HCT116 (cell line): ENCODE measurements at regions not wholly inside any gene's neighbourhood (a gene's known extent, or its start where the extent isn't known, plus 50 kb on each side); places are given as distances from the start of the nearest gene placed in this dataset.

Experiments used
- ATAC-seq: fragments of 200-7000 bp; cut with Tn5 transposase; 2 replicates; pipeline ENCODE4 v1.9.1; 2020; ENCODE audit warnings: mild to moderate bottlenecking, moderate library complexity
- BruUV-seq: library from RNA; stranded (reverse); fragments of 400-500 nt; replicated peaks from 2 replicates; lab custom pipeline; 2021; lab: Mats Ljungman, UMichigan
- CTCF ChIA-PET: fragments of 300-600 bp; sonication (Branson Sonifier 250); formaldehyde crosslinking; loops from one replicate; lab custom pipeline; 2021; ENCODE audit warnings: antibody characterized with exemption; lab: Charles Lee
- POLR2A ChIA-PET: fragments of 300-600, 350-600 bp; sonication (Branson Sonifier 250); formaldehyde crosslinking; loops from one replicate; lab custom pipeline; 2021; ENCODE audit warnings: antibody characterized with exemption; lab: Charles Lee
- RAD21 ChIA-PET, 2 experiments: fragments of 300-600 bp; sonication (Branson Sonifier 250); formaldehyde crosslinking; loops; one replicate each; lab custom pipeline; 2023; ENCODE audit warnings: low total read pairs in 2 of 2; ENCODE audit not compliant: uncharacterized antibody in 2 of 2, unreplicated experiment in 2 of 2, low non-redundant PET in 1 of 2; lab: Charles Lee
- DNase-seq: peaks from one replicate; pipeline ENCODE4 v3.0.0-alpha.2; 2010; ENCODE audit warnings: low read depth, low spot score
- H2AFZ ChIP-seq: fragments of 200-600 bp; shearing (Covaris generic), sonication (generic); 2 replicates; pipeline ENCODE4 v1.6.1; 2017; ENCODE audit warnings: low read depth, mixed run types, mixed read lengths, antibody characterized with exemption, low read length; ENCODE audit not compliant: poor library complexity, severe bottlenecking
- H3K27ac ChIP-seq: 2 replicates; pipeline ENCODE4 v1.5.1; 2012; ENCODE audit warnings: low read depth, low read length
- H3K27me3 ChIP-seq: fragments of 200-600 bp; sonication (generic); 2 replicates; pipeline ENCODE4 v1.6.1; 2016; ENCODE audit warnings: mixed run types, low read length, mixed read lengths; ENCODE audit not compliant: insufficient read depth
- H3K36me3 ChIP-seq, 2 experiments: fragments of 200-500 bp in 1 of 2; fragments of 200-600 bp in 1 of 2; sonication (Bioruptor generic) in 1 of 2; sonication (generic) in 1 of 2; 2 replicates each; pipeline versions ENCODE4 v1.5.1 to v1.6.1; 2014 to 2016; ENCODE audit warnings: low read length in 2 of 2, inconsistent platforms in 1 of 2, mixed read lengths in 1 of 2, mixed run types in 1 of 2; ENCODE audit not compliant: insufficient read depth in 2 of 2, control insufficient read depth in 1 of 2
- H3K4me1 ChIP-seq, 2 experiments: fragments of 200-600 bp in 1 of 2; sonication (generic) in 1 of 2; 2 replicates each; pipeline versions ENCODE4 v1.5.1 to v1.6.1; 2012 to 2017; ENCODE audit warnings: low read length in 2 of 2, inconsistent platforms in 1 of 2, mild to moderate bottlenecking in 1 of 2, mixed read lengths in 1 of 2, mixed run types in 1 of 2, moderate library complexity in 1 of 2; ENCODE audit not compliant: insufficient read depth in 2 of 2, control insufficient read depth in 1 of 2
- H3K4me2 ChIP-seq: fragments of 200-600 bp; sonication (generic); 2 replicates; pipeline ENCODE4 v1.6.1; 2017; ENCODE audit warnings: mixed run types, low read length, mixed read lengths
- H3K4me3 ChIP-seq, 2 experiments: fragments of 200-600 bp in 1 of 2; sonication (generic) in 1 of 2; replicated peaks in 1 of 2; 2 replicates each; pipeline ENCODE4 v1.5.1; 2011 to 2016; ENCODE audit warnings: low read length in 2 of 2, control low read depth in 1 of 2, low read depth in 1 of 2, mild to moderate bottlenecking in 1 of 2, mixed read lengths in 1 of 2, mixed run types in 1 of 2
- H3K79me2 ChIP-seq: fragments of 200-600 bp; sonication (generic); 2 replicates; pipeline ENCODE4 v1.6.1; 2017; ENCODE audit warnings: mild to moderate bottlenecking, mixed run types, low read length, moderate library complexity, mixed read lengths; ENCODE audit not compliant: insufficient read depth
- H3K9ac ChIP-seq: fragments of 200-600 bp; sonication (generic); 2 replicates; pipeline ENCODE4 v1.6.1; 2016; ENCODE audit warnings: low read length, mixed read lengths
- H3K9me2 ChIP-seq: fragments of 200-600 bp; sonication (generic), shearing (Covaris generic); 2 replicates; pipeline ENCODE4 v1.6.1; 2017; ENCODE audit warnings: mixed run types, mild to moderate bottlenecking, moderate library complexity; ENCODE audit not compliant: insufficient read depth
- H3K9me3 ChIP-seq, 2 experiments: fragments of 200-500 bp in 1 of 2; fragments of 200-600 bp in 1 of 2; sonication (Bioruptor generic) in 1 of 2; sonication (generic) in 1 of 2; 2 replicates each; pipeline ENCODE4 v1.6.1; 2014 to 2017; ENCODE audit warnings: low read length in 2 of 2, mixed read lengths in 2 of 2, inconsistent platforms in 1 of 2, low read depth in 1 of 2, mild to moderate bottlenecking in 1 of 2, mixed run types in 1 of 2, moderate library complexity in 1 of 2; ENCODE audit not compliant: control insufficient read depth in 1 of 2, insufficient read depth in 1 of 2
- H4K20me1 ChIP-seq: fragments of 200-600 bp; sonication (generic), shearing (Covaris generic); 2 replicates; pipeline ENCODE4 v1.6.1; 2017; ENCODE audit warnings: mixed run types, mild to moderate bottlenecking, moderate library complexity; ENCODE audit not compliant: insufficient read depth
- ATF3 ChIP-seq: IDR thresholded peaks from 2 replicates; pipeline ENCODE4 v1.6.1; 2012
- CBX3 ChIP-seq: IDR thresholded peaks from 2 replicates; pipeline ENCODE4 v1.6.1; 2012; ENCODE audit warnings: low read depth
- CEBPB ChIP-seq: IDR thresholded peaks from 2 replicates; pipeline ENCODE4 v1.6.1; 2012; ENCODE audit warnings: low read depth
- CTCF ChIP-seq, 3 experiments: fragments of 200-600 bp in 1 of 3; sonication (generic) in 1 of 3; IDR thresholded peaks in 2 of 3; conservative IDR thresholded peaks in 1 of 3; 2 replicates each; pipeline ENCODE4 v1.5.1; 2012 to 2017; ENCODE audit warnings: low read depth in 2 of 3, low read length in 2 of 3, antibody characterized with exemption in 1 of 3, borderline replicate concordance in 1 of 3, control low read depth in 1 of 3, mild to moderate bottlenecking in 1 of 3, mixed read lengths in 1 of 3, mixed run types in 1 of 3, moderate library complexity in 1 of 3; ENCODE audit not compliant: insufficient read depth in 1 of 3
- EGR1 ChIP-seq: IDR thresholded peaks from 2 replicates; pipeline ENCODE4 v1.6.1; 2012; ENCODE audit warnings: low read depth
- ELF1 ChIP-seq: IDR thresholded peaks from 2 replicates; pipeline ENCODE4 v1.6.1; 2012; ENCODE audit warnings: low read depth, borderline replicate concordance
- EZH2 ChIP-seq: fragments of 200-600 bp; sonication (generic); IDR thresholded peaks from 2 replicates; pipeline ENCODE4 v1.6.1; 2017; ENCODE audit warnings: antibody characterized with exemption, mixed run types
- EZH2phosphoT487 ChIP-seq: fragments of 200-600 bp; IDR thresholded peaks from 2 replicates; pipeline ENCODE4 v1.6.1; 2018; ENCODE audit warnings: antibody characterized with exemption, borderline replicate concordance
- JUND ChIP-seq: IDR thresholded peaks from 2 replicates; pipeline ENCODE4 v1.6.1; 2012
- POLR2A ChIP-seq: IDR thresholded peaks from 2 replicates; pipeline ENCODE4 v1.7.0; 2011; ENCODE audit warnings: borderline replicate concordance; ENCODE audit not compliant: insufficient read depth, insufficient read length; ENCODE audit errors: extremely low read depth
- POLR2AphosphoS5 ChIP-seq: IDR thresholded peaks from 2 replicates; pipeline ENCODE4 v1.6.1; 2011; ENCODE audit warnings: mild to moderate bottlenecking, low read depth, low read length, moderate library complexity
- RAD21 ChIP-seq: IDR thresholded peaks from 2 replicates; pipeline ENCODE4 v1.6.1; 2012; ENCODE audit warnings: low read depth, mild to moderate bottlenecking
- SRF ChIP-seq: IDR thresholded peaks from 2 replicates; pipeline ENCODE4 v1.6.1; 2012; ENCODE audit warnings: low read depth
- TCF7L2 ChIP-seq: IDR thresholded peaks from 2 replicates; pipeline ENCODE4 v1.7.0; 2011; ENCODE audit warnings: borderline replicate concordance, inconsistent platforms; ENCODE audit not compliant: insufficient read depth, insufficient read length; ENCODE audit errors: extremely low read depth
- YY1 ChIP-seq: IDR thresholded peaks from 2 replicates; pipeline ENCODE4 v1.6.1; 2011; ENCODE audit warnings: low read length, low read depth, moderate library complexity, mild to moderate bottlenecking; ENCODE audit not compliant: insufficient replicate concordance; ENCODE audit errors: extremely low read depth
- ZNF274 ChIP-seq: fragments of 200-500 bp; sonication (Bioruptor generic); IDR thresholded peaks from 2 replicates; pipeline ENCODE4 v1.6.1; 2014; ENCODE audit warnings: mild to moderate bottlenecking, low read depth, low read length, inconsistent platforms
- intact Hi-C: fragments of 100-400 bp; cut with micrococcal nuclease; formaldehyde crosslinking; loops from 2 replicates; pipeline ENCODE4 v1.10.0; 2022
- TF ChIP-seq, protein P1 (sequence below): IDR thresholded peaks from 2 replicates; pipeline ENCODE4 v1.6.1; 2012; ENCODE audit warnings: low read depth

DNA sequence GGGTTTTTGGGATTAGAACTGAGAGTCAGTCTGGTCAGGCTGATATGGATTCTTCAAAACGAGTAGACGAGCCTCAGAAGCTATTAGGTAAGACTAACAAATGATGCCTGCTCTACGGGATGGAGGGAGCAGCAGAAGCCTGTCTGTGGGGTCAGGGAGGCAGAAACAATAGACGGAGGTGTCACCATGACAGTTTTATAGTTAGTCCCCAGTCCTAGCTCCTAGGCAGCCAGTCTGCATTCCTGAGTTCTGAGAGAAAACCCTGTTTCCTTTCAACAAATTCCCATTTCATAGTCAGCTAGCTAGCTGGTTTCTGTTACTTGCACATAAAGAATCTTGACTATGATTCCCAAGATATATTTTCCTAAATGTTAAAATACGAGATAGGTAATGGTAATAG, 542.1 kb downstream of the PID1 start:
- H3K36me3 ChIP-seq = no peaks in the 10 kb centered on the region
- H3K27ac ChIP-seq = no peak overlapping the region
- no peaks in the 10 kb centered on the region for H3K27me3 ChIP-seq
- BruUV-seq = no TSS peak
- no peak overlapping the region for H3K4me2 ChIP-seq
- CTCF ChIA-PET = no interaction called here
- H4K20me1 ChIP-seq = no peaks in the 10 kb centered on the region
- H3K9me3 ChIP-seq = no peaks in the 10 kb centered on the region
- POLR2A ChIA-PET = no interaction called here
- DNase-seq (no peak), ATAC-seq (no peak)
- H3K4me1 ChIP-seq = no peaks in the 10 kb centered on the region
- H3K9me2 ChIP-seq = no peaks in the 10 kb centered on the region
- H3K79me2 ChIP-seq = no peaks in the 10 kb centered on the region
- no peak overlapping the region for H3K9ac ChIP-seq
- TF ChIP-seq ATF3 (no peak), EZH2 (no peak), ZNF274 (no peak), ELF1 (no peak), CTCF (IDR thresholded peaks at IDR 0.05 in 2 of 3, conservative IDR thresholded peaks at IDR 0.05 in 1 of 3; ENCODE audit: borderline replicate concordance in 1 of 3, insufficient read depth in 1 of 3, low read depth in 2 of 3, low read length in 2 of 3) (no peak), EGR1 (no peak), YY1 (no peak), CEBPB (no peak), JUND (no peak)
- RAD21 ChIA-PET = no interaction called here
- intact Hi-C loops = no loop called here
- H3K4me3 ChIP-seq = no peak overlapping the region
- H2AFZ ChIP-seq = no peak overlapping the region

GRCh38 chr2:228725031-228725430, 543.5 kb upstream of the SPHKAP start:
- Histone ChIP-seq H3K9me2 (no peaks in the 10 kb centered on the region), H3K4me1 (no peaks in the 10 kb centered on the region), H3K36me3 (no peaks in the 10 kb centered on the region), H3K4me2 (no peak overlapping the region), H3K27ac (no peak overlapping the region), H2AFZ (no peak overlapping the region), H3K27me3 (no peaks in the 10 kb centered on the region), H3K4me3 (no peak overlapping the region), H3K9me3 (no peaks in the 10 kb centered on the region), H3K9ac (no peak overlapping the region), H3K79me2 (no peaks in the 10 kb centered on the region), H4K20me1 (no peaks in the 10 kb centered on the region)
- no TSS peak for BruUV-seq
- DNase-seq (no peak), ATAC-seq (no peak)
- intact Hi-C loops = no loop called here
- ChIA-PET CTCF (no interaction called here), RAD21 (no interaction called here), POLR2A (no interaction called here)
- TF ChIP-seq ATF3 (no peak), POLR2AphosphoS5 (no peak), TCF7L2 (no peak), SRF (no peak), RAD21 (no peak), EZH2phosphoT487 (no peak), POLR2A (no peak), JUND (no peak), CBX3 (no peak)
- TF ChIP-seq, protein P1, sequence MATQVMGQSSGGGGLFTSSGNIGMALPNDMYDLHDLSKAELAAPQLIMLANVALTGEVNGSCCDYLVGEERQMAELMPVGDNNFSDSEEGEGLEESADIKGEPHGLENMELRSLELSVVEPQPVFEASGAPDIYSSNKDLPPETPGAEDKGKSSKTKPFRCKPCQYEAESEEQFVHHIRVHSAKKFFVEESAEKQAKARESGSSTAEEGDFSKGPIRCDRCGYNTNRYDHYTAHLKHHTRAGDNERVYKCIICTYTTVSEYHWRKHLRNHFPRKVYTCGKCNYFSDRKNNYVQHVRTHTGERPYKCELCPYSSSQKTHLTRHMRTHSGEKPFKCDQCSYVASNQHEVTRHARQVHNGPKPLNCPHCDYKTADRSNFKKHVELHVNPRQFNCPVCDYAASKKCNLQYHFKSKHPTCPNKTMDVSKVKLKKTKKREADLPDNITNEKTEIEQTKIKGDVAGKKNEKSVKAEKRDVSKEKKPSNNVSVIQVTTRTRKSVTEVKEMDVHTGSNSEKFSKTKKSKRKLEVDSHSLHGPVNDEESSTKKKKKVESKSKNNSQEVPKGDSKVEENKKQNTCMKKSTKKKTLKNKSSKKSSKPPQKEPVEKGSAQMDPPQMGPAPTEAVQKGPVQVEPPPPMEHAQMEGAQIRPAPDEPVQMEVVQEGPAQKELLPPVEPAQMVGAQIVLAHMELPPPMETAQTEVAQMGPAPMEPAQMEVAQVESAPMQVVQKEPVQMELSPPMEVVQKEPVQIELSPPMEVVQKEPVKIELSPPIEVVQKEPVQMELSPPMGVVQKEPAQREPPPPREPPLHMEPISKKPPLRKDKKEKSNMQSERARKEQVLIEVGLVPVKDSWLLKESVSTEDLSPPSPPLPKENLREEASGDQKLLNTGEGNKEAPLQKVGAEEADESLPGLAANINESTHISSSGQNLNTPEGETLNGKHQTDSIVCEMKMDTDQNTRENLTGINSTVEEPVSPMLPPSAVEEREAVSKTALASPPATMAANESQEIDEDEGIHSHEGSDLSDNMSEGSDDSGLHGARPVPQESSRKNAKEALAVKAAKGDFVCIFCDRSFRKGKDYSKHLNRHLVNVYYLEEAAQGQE = no peak
